ENCODE measurements at regions not wholly inside any gene's neighbourhood (a gene's known extent, or its start where the extent isn't known, plus 50 kb on each side); places are given as distances from the start of the nearest gene placed in this dataset.
A peak's percentile ranks its signal among the peaks of the same experiment; 100 is the strongest.

DNA sequence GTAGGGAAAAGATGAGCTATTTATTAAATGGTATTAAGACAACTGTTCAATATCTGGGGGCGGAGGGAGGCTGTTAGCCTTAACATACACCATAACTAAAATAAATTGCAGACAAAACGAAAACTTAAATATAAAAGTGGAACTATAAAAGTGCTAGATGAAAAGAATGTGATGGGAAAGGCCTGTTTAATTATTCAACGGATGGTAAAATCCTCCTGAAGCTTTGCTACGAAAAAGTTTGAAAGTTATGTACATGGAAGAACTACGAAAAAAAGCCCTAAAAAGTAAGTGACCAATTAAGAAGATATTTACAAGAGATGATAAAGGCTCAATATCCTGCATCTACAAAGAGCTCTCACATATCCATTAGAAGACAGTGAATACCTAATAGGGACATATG is 197.8 kb upstream of the IER5L start:
- TF ChIP-seq, protein P1, sequence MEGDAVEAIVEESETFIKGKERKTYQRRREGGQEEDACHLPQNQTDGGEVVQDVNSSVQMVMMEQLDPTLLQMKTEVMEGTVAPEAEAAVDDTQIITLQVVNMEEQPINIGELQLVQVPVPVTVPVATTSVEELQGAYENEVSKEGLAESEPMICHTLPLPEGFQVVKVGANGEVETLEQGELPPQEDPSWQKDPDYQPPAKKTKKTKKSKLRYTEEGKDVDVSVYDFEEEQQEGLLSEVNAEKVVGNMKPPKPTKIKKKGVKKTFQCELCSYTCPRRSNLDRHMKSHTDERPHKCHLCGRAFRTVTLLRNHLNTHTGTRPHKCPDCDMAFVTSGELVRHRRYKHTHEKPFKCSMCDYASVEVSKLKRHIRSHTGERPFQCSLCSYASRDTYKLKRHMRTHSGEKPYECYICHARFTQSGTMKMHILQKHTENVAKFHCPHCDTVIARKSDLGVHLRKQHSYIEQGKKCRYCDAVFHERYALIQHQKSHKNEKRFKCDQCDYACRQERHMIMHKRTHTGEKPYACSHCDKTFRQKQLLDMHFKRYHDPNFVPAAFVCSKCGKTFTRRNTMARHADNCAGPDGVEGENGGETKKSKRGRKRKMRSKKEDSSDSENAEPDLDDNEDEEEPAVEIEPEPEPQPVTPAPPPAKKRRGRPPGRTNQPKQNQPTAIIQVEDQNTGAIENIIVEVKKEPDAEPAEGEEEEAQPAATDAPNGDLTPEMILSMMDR (IDR thresholded peaks at IDR 0.05) = no peak
- no peak for TF ChIP-seq POLR2A (IDR thresholded peaks at IDR 0.05)
- 90% methylated on average over 5 of the region's 5 CpGs for WGBS (ENCODE audit: insufficient coverage, low coverage, low lambda C conversion rate, missing lambda C conversion rate)
- ATAC-seq = no peak
- DNase-seq = no peak
- Histone ChIP-seq H3K4me1 (no peaks in the 10 kb centered on the region), H3K36me3 (no peaks in the 10 kb centered on the region), H3K4me3 (no peak overlapping the region), H3K9me3 (no peaks in the 10 kb centered on the region), H3K27ac (no peak overlapping the region), H3K27me3 (no peaks in the 10 kb centered on the region)
- intact Hi-C loops (cut with DNase I) = no loop called here

DNA sequence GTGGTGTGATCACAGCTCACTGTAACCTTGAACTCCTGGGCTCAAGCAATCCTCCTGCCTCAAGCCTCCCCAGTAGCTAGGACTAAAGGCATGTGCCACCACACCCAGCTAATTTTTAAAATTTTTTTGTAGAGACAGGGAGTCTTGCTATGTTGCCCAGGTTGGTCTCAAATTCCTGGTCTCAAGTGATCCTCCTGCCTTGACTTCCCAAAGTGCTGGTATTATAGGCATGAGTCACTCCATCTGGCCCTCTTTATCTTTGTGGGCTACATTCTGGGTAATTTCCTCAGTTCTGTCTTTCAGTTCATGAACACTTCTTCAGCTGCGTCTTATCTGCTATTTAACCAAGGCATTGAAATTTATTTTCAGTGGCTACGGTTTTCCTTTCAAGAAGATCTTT is 196.6 kb upstream of the IER5L start:
- ATAC-seq (no peak), DNase-seq (no peak)
- TF ChIP-seq POLR2A (IDR thresholded peaks at IDR 0.05) = no peak
- TF ChIP-seq, protein P1 (IDR thresholded peaks at IDR 0.05) = no peak
- Histone ChIP-seq H3K9me3 (no peaks in the 10 kb centered on the region), H3K4me3 (no peak overlapping the region), H3K27ac (no peak overlapping the region), H3K27me3 (no peaks in the 10 kb centered on the region), H3K4me1 (no peaks in the 10 kb centered on the region), H3K36me3 (no peaks in the 10 kb centered on the region)
- intact Hi-C loops (cut with DNase I) = no loop called here
- WGBS (ENCODE audit: insufficient coverage, low coverage, low lambda C conversion rate, missing lambda C conversion rate) = 89% methylated on average over 2 of the region's 2 CpGs

DNA sequence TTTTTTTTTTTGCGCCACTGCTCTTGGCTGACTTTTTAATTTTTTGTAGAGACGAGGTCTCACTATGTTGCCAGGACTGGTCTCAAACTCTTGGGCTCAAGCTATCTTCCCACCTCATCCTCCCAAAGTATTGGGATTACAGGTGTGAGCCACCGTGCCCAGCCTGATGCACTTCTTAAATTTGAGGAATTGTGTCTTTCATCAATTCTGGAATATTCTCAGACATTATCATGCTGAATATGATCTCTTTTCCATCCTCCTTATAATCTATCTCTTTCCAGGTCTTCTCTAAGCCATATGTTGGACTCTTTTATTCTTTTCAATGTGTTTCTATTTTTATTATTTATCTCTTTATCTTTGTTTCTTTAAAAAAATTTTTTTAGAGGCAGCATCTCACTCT is 196.2 kb upstream of the IER5L start:
- no peak for DNase-seq
- TF ChIP-seq POLR2A (IDR thresholded peaks at IDR 0.05) = no peak
- TF ChIP-seq, protein P1 (IDR thresholded peaks at IDR 0.05) = no peak
- ATAC-seq = no peak
- H3K9me3 ChIP-seq = peaks cover 0 to 3% (median 0%) of the 10 kb centered on the region in 4 donors
- intact Hi-C loops (cut with DNase I) = no loop called here
- no peaks in the 10 kb centered on the region for H3K36me3 ChIP-seq
- no peak overlapping the region for H3K4me3 ChIP-seq
- H3K27ac ChIP-seq = no peak overlapping the region
- 96% methylated on average over 3 of the region's 3 CpGs for WGBS (ENCODE audit: insufficient coverage, low coverage, low lambda C conversion rate, missing lambda C conversion rate)
- H3K27me3 ChIP-seq = no peaks in the 10 kb centered on the region
- no peaks in the 10 kb centered on the region for H3K4me1 ChIP-seq

DNA sequence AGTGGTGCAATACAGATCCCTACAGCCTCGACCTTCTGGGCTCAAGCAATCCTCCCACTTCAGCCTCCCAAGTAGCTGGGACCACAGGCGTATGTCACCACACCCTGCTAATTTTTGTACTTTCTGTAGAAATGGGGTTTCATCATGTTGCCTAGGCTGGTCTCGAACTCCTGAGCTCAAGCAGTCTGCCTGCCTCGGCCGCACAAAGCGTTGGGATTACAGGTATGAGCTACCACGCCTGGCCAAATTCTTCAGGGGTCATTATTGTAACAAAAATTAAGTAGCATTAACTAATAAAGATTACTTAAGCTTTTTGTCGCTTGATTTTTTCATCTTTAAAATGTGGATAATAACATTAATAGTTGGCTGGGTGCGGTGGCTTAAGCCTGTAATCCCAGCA is 195.3 kb upstream of the IER5L start:
- DNase-seq = no peak
- Histone ChIP-seq H3K9me3 (peaks cover 0 to 3% (median 0%) of the 10 kb centered on the region in 4 donors), H3K27ac (no peak overlapping the region), H3K36me3 (no peaks in the 10 kb centered on the region), H3K4me3 (no peak overlapping the region), H3K27me3 (no peaks in the 10 kb centered on the region), H3K4me1 (no peaks in the 10 kb centered on the region)
- intact Hi-C loops (cut with DNase I) = no loop called here
- no peak for ATAC-seq
- TF ChIP-seq POLR2A (IDR thresholded peaks at IDR 0.05) = no peak
- TF ChIP-seq, protein P1 (IDR thresholded peaks at IDR 0.05) = no peak
- 90% methylated on average over 9 of the region's 9 CpGs for WGBS (ENCODE audit: insufficient coverage, low coverage, low lambda C conversion rate, missing lambda C conversion rate)

DNA sequence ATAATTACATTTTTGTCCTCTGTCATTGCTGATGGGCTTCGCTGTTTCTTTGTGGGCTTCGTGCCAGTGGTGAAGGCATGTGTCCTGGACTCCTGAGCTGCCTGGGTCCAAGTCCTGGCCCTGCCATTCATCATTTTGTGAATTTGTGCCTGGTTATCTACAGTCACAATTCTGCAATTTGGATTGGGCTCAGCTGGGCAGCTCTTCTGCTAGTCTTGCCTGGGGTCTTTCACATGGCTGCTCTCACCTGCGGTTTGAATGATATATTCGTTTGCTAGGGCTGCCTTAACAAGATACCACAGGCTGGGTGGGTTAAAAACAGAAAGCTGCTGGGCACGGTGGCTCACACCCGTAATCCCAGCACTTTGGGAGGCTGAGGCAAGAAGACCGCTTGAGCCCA is 192.7 kb upstream of the IER5L start:
- Histone ChIP-seq H3K27ac (no peak overlapping the region), H3K27me3 (no peaks in the 10 kb centered on the region), H3K36me3 (no peaks in the 10 kb centered on the region), H3K4me1 (peaks cover 0 to 4% (median 0%) of the 10 kb centered on the region in 4 donors), H3K9me3 (peaks cover 0 to 3% (median 0%) of the 10 kb centered on the region in 4 donors), H3K4me3 (no peak overlapping the region)
- intact Hi-C loops (cut with DNase I) = no loop called here
- 84% methylated on average over 6 of the region's 7 CpGs for WGBS (ENCODE audit: insufficient coverage, low coverage, low lambda C conversion rate, missing lambda C conversion rate)
- ATAC-seq (no peak), DNase-seq (peak in 1 of 3 donors; percentile 11)
- TF ChIP-seq, protein P1 (IDR thresholded peaks at IDR 0.05) = no peak
- TF ChIP-seq POLR2A (IDR thresholded peaks at IDR 0.05) = no peak
